K562 (cell line): ENCODE measurements at regions not wholly inside any gene's neighbourhood (a gene's known extent, or its start where the extent isn't known, plus 50 kb on each side); places are given as distances from the start of the nearest gene placed in this dataset.
A peak's percentile ranks its signal among the peaks of the same experiment; 100 is the strongest.

Source experiments
- ARID4B ChIP-seq: sonication (generic); formaldehyde crosslinking; IDR thresholded peaks from 2 replicates; pipeline ENCODE4 v1.8.0; 2022; ENCODE audit warnings: mild to moderate bottlenecking, missing genetic modification reagents
- BRD4 ChIP-seq: fragments of 200-600 bp; sonication (generic); IDR thresholded peaks from 2 replicates; pipeline ENCODE4 v1.6.1; 2017; ENCODE audit warnings: inconsistent platforms
- FOXK2 ChIP-seq, 2 experiments: fragments of 450-650 bp; IDR thresholded peaks in 1 of 2; conservative IDR thresholded peaks in 1 of 2; 2 replicates each; pipeline ENCODE4 v1.6.1; 2016; ENCODE audit warnings: low read depth in 2 of 2, mild to moderate bottlenecking in 1 of 2
- GTF2A2 ChIP-seq: IDR thresholded peaks from 2 replicates; pipeline ENCODE4 v1.6.1; 2016; ENCODE audit warnings: mild to moderate bottlenecking, missing genetic modification characterization, missing compliant biosample characterization
- MCM3 ChIP-seq: fragments of 450-650 bp; IDR thresholded peaks from 2 replicates; pipeline ENCODE4 v1.6.1; 2016
- MEIS2 ChIP-seq: fragments of 450-650 bp; IDR thresholded peaks from 2 replicates; pipeline ENCODE4 v1.6.1; 2014; ENCODE audit warnings: mild to moderate bottlenecking; ENCODE audit not compliant: partially characterized antibody
- TF ChIP-seq, protein P1 (sequence below), 2 experiments: fragments of 450-650 bp in 1 of 2; IDR thresholded peaks; 2 replicates each; pipeline ENCODE4 v1.6.1; 2011 to 2017; ENCODE audit warnings: low read depth in 2 of 2, antibody characterized with exemption in 1 of 2, borderline replicate concordance in 1 of 2, low read length in 1 of 2, mild to moderate bottlenecking in 1 of 2, mixed read lengths in 1 of 2; ENCODE audit not compliant: control insufficient read depth in 1 of 2
- TF ChIP-seq, protein P2 (sequence below): sonication (generic); formaldehyde crosslinking; IDR thresholded peaks from 2 replicates; pipeline ENCODE4 v1.8.1; 2022; ENCODE audit warnings: missing genetic modification reagents

DNA sequence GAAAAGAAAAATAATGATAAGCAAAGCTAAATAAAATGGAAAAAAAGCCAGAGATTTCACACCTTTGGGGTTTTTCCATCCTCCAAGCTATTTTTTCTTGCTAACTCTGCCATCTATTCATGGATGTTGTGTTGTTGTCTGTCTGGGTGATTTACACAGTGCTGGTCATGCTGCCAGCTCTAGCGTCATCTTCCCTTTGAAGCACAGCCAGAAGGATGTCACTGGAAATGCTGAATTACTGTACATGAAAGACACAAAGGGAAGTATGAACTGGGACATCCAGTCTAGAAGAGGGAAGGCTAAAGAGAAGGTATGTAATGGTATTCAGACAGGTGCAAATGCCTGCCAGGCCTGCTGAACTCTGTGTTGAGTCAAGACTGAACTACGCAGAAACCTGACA, 241.9 kb upstream of the STXBP5 start (continued):
- TF ChIP-seq, protein P1, sequence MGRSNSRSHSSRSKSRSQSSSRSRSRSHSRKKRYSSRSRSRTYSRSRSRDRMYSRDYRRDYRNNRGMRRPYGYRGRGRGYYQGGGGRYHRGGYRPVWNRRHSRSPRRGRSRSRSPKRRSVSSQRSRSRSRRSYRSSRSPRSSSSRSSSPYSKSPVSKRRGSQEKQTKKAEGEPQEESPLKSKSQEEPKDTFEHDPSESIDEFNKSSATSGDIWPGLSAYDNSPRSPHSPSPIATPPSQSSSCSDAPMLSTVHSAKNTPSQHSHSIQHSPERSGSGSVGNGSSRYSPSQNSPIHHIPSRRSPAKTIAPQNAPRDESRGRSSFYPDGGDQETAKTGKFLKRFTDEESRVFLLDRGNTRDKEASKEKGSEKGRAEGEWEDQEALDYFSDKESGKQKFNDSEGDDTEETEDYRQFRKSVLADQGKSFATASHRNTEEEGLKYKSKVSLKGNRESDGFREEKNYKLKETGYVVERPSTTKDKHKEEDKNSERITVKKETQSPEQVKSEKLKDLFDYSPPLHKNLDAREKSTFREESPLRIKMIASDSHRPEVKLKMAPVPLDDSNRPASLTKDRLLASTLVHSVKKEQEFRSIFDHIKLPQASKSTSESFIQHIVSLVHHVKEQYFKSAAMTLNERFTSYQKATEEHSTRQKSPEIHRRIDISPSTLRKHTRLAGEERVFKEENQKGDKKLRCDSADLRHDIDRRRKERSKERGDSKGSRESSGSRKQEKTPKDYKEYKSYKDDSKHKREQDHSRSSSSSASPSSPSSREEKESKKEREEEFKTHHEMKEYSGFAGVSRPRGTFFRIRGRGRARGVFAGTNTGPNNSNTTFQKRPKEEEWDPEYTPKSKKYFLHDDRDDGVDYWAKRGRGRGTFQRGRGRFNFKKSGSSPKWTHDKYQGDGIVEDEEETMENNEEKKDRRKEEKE (IDR thresholded peaks at IDR 0.05; ENCODE audit: borderline replicate concordance in 1 of 2, control insufficient read depth in 1 of 2, low read depth in 2 of 2, low read length in 1 of 2): no peak
- no peak for TF ChIP-seq MCM3
- TF ChIP-seq MEIS2: peak; percentile 54
- no peak for TF ChIP-seq ARID4B
- no peak for TF ChIP-seq FOXK2 (conservative IDR thresholded peaks at IDR 0.05 in 1 of 2, IDR thresholded peaks at IDR 0.05 in 1 of 2; ENCODE audit: low read depth in 2 of 2)
- TF ChIP-seq, protein P2, sequence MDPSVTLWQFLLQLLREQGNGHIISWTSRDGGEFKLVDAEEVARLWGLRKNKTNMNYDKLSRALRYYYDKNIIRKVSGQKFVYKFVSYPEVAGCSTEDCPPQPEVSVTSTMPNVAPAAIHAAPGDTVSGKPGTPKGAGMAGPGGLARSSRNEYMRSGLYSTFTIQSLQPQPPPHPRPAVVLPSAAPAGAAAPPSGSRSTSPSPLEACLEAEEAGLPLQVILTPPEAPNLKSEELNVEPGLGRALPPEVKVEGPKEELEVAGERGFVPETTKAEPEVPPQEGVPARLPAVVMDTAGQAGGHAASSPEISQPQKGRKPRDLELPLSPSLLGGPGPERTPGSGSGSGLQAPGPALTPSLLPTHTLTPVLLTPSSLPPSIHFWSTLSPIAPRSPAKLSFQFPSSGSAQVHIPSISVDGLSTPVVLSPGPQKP (CRISPR knock-in tag): no peak
- TF ChIP-seq BRD4: no peak
- no peak for TF ChIP-seq GTF2A2 (tag)
- TF ChIP-seq, all 486 proteins: peak for 3
